ENCODE measurements at regions not wholly inside any gene's neighbourhood (a gene's known extent, or its start where the extent isn't known, plus 50 kb on each side); places are given as distances from the start of the nearest gene placed in this dataset.

GRCh38 chr2:224223851-224224555, 177.9 kb downstream of the FAM124B start:
- BruUV-seq (replicated peaks): no TSS peak
- Histone ChIP-seq H3K4me1 (ENCODE audit: insufficient read depth, low read length, poor library complexity, severe bottlenecking) (no peaks in the 10 kb centered on the region), H3K36me3 (ENCODE audit: insufficient read depth, low read length) (no peaks in the 10 kb centered on the region), H3K27ac (ENCODE audit: low read depth, low read length, poor library complexity, severe bottlenecking) (no peak overlapping the region), H2AFZ (ENCODE audit: low read length) (no peak overlapping the region), H3K4me3 (ENCODE audit: low read depth, low read length, poor library complexity, severe bottlenecking) (no peak overlapping the region), H4K20me1 (ENCODE audit: insufficient read depth, low read length) (no peaks in the 10 kb centered on the region), H3K9me3 (ENCODE audit: low read length) (no peaks in the 10 kb centered on the region), H3K79me2 (ENCODE audit: insufficient read depth, low read depth, low read length) (no peaks in the 10 kb centered on the region), H3K9me2 (ENCODE audit: insufficient read depth, low read length) (no peaks in the 10 kb centered on the region), H3K4me2 (ENCODE audit: low read length) (no peak overlapping the region)
- CTCF ChIA-PET (ENCODE audit: unreplicated experiment): no interaction called here
- no peak for TF ChIP-seq CTCF (conservative IDR thresholded peaks at IDR 0.05; ENCODE audit: low read length)
- no peak for TF ChIP-seq EZH2phosphoT487 (IDR thresholded peaks at IDR 0.05; ENCODE audit: borderline replicate concordance, low read depth, low read length)
- no peak for DNase-seq (ENCODE audit: low spot score)
- POLR2A ChIA-PET: interaction anchor here (0.7 to 0.9 kb wide), 2 partner anchors 10 to 79 kb away, joined by 3 read pairs; no protein-coding TSS in a partner anchor
- intact Hi-C loops (cut with micrococcal nuclease; ENCODE audit: unreplicated experiment): no loop called here

GRCh38 chr2:224222974-224223373, 178.9 kb downstream of the FAM124B start:
- TF ChIP-seq EZH2phosphoT487 (IDR thresholded peaks at IDR 0.05; ENCODE audit: borderline replicate concordance, low read depth, low read length) (no peak), CTCF (conservative IDR thresholded peaks at IDR 0.05; ENCODE audit: low read length) (no peak)
- no peaks in the 10 kb centered on the region for H3K9me3 ChIP-seq (ENCODE audit: low read length)
- no peaks in the 10 kb centered on the region for H3K79me2 ChIP-seq (ENCODE audit: insufficient read depth, low read depth, low read length)
- no peak overlapping the region for H3K4me3 ChIP-seq (ENCODE audit: low read depth, low read length, poor library complexity, severe bottlenecking)
- H2AFZ ChIP-seq (ENCODE audit: low read length): no peak overlapping the region
- no TSS peak for BruUV-seq (replicated peaks)
- intact Hi-C loops (cut with micrococcal nuclease; ENCODE audit: unreplicated experiment): no loop called here
- no peaks in the 10 kb centered on the region for H3K9me2 ChIP-seq (ENCODE audit: insufficient read depth, low read length)
- no peak for DNase-seq (ENCODE audit: low spot score)
- no peaks in the 10 kb centered on the region for H3K36me3 ChIP-seq (ENCODE audit: insufficient read depth, low read length)
- no peaks in the 10 kb centered on the region for H4K20me1 ChIP-seq (ENCODE audit: insufficient read depth, low read length)
- POLR2A ChIA-PET: interaction anchor here (0.9 kb wide), 1 partner anchor 143 kb away, joined by 3 read pairs; no protein-coding TSS in a partner anchor
- no peak overlapping the region for H3K4me2 ChIP-seq (ENCODE audit: low read length)
- no peaks in the 10 kb centered on the region for H3K4me1 ChIP-seq (ENCODE audit: insufficient read depth, low read length, poor library complexity, severe bottlenecking)
- H3K27ac ChIP-seq (ENCODE audit: low read depth, low read length, poor library complexity, severe bottlenecking): no peak overlapping the region
- CTCF ChIA-PET (ENCODE audit: unreplicated experiment): no interaction called here

- TF ChIP-seq EZH2phosphoT487 (IDR thresholded peaks at IDR 0.05; ENCODE audit: borderline replicate concordance, low read depth, low read length): no peak
- no peak for TF ChIP-seq CTCF (conservative IDR thresholded peaks at IDR 0.05; ENCODE audit: low read length)
- CTCF ChIA-PET (ENCODE audit: unreplicated experiment): no interaction called here
- H3K4me2 ChIP-seq (ENCODE audit: low read length): no peak overlapping the region
- H3K9me2 ChIP-seq (ENCODE audit: insufficient read depth, low read length): no peaks in the 10 kb centered on the region
- no peaks in the 10 kb centered on the region for H3K79me2 ChIP-seq (ENCODE audit: insufficient read depth, low read depth, low read length)
- no peak overlapping the region for H3K4me3 ChIP-seq (ENCODE audit: low read depth, low read length, poor library complexity, severe bottlenecking)
- no peaks in the 10 kb centered on the region for H3K4me1 ChIP-seq (ENCODE audit: insufficient read depth, low read length, poor library complexity, severe bottlenecking)
- no peak for DNase-seq (ENCODE audit: low spot score)
- no TSS peak for BruUV-seq (replicated peaks)
- POLR2A ChIA-PET: interaction anchor here (0.9 kb wide), 1 partner anchor 143 kb away, joined by 3 read pairs; no protein-coding TSS in a partner anchor
- no peak overlapping the region for H3K27ac ChIP-seq (ENCODE audit: low read depth, low read length, poor library complexity, severe bottlenecking)
- intact Hi-C loops (cut with micrococcal nuclease; ENCODE audit: unreplicated experiment): no loop called here
- H3K9me3 ChIP-seq (ENCODE audit: low read length): no peaks in the 10 kb centered on the region
- no peak overlapping the region for H2AFZ ChIP-seq (ENCODE audit: low read length)
- no peaks in the 10 kb centered on the region for H3K36me3 ChIP-seq (ENCODE audit: insufficient read depth, low read length)
- no peaks in the 10 kb centered on the region for H4K20me1 ChIP-seq (ENCODE audit: insufficient read depth, low read length)
Observed at GRCh38 chr2:224222291-224222690, 179.6 kb downstream of the FAM124B start.

Measured in OCI-LY7 (cell line).